Hepatocyte (in vitro differentiated cells): ENCODE measurements at regions not wholly inside any gene's neighbourhood (a gene's known extent, or its start where the extent isn't known, plus 50 kb on each side); places are given as distances from the start of the nearest gene placed in this dataset.

Experiments
- DNase-seq: peaks from one replicate; pipeline ENCODE4 v3.0.0-alpha.2; 2016; ENCODE audit warnings: low spot score
- H2AFZ ChIP-seq: fragments of 200-600 bp; sonication (generic); 2 replicates; pipeline ENCODE4 v1.6.0; 2016; ENCODE audit warnings: antibody characterized with exemption, mild to moderate bottlenecking
- H3K27ac ChIP-seq: fragments of 200-600 bp; sonication (generic); 2 replicates; pipeline ENCODE4 v1.5.1; 2016; ENCODE audit warnings: mild to moderate bottlenecking
- H3K27me3 ChIP-seq: fragments of 200-600 bp; sonication (generic); 2 replicates; pipeline ENCODE4 v1.6.1; 2016
- H3K36me3 ChIP-seq: fragments of 200-600 bp; sonication (generic); replicated peaks from 2 replicates; pipeline ENCODE4 v1.5.1; 2016; ENCODE audit warnings: low read depth; ENCODE audit not compliant: insufficient read depth
- H3K4me1 ChIP-seq: fragments of 200-600 bp; sonication (generic); 2 replicates; pipeline ENCODE4 v1.5.1; 2016; ENCODE audit warnings: mild to moderate bottlenecking, moderate library complexity; ENCODE audit not compliant: insufficient read depth
- H3K4me2 ChIP-seq: fragments of 200-600 bp; sonication (generic); 2 replicates; pipeline ENCODE4 v1.6.0; 2016
- H3K4me3 ChIP-seq: fragments of 200-600 bp; sonication (generic); 2 replicates; pipeline ENCODE4 v1.5.1; 2016; ENCODE audit warnings: mild to moderate bottlenecking
- H3K79me2 ChIP-seq: fragments of 200-600 bp; sonication (generic); 2 replicates; pipeline ENCODE4 v1.6.0; 2017; ENCODE audit warnings: mild to moderate bottlenecking
- H3K9me2 ChIP-seq: fragments of 200-600 bp; sonication (generic); replicated peaks from 2 replicates; pipeline ENCODE4 v1.6.0; 2017; ENCODE audit warnings: mild to moderate bottlenecking; ENCODE audit not compliant: insufficient read depth
- H3K9me3 ChIP-seq: fragments of 200-600 bp; sonication (generic); 2 replicates; pipeline ENCODE4 v1.5.1; 2016; ENCODE audit warnings: low read depth, mild to moderate bottlenecking
- H4K20me1 ChIP-seq: fragments of 200-600 bp; sonication (generic); 2 replicates; pipeline ENCODE4 v1.6.0; 2016; ENCODE audit warnings: mild to moderate bottlenecking; ENCODE audit not compliant: insufficient read depth, poor library complexity, severe bottlenecking
- CTCF ChIP-seq: fragments of 200-600 bp; sonication (generic); IDR thresholded peaks from 2 replicates; pipeline ENCODE4 v1.5.1; 2016; ENCODE audit warnings: antibody characterized with exemption, mild to moderate bottlenecking; ENCODE audit not compliant: poor library complexity
- EZH2 ChIP-seq: fragments of 200-600 bp; sonication (generic); IDR thresholded peaks from 2 replicates; pipeline ENCODE4 v1.6.1; 2016; ENCODE audit warnings: antibody characterized with exemption, mild to moderate bottlenecking, borderline replicate concordance
- EZH2phosphoT487 ChIP-seq: fragments of 200-600 bp; sonication (generic); IDR thresholded peaks from one replicate; pipeline ENCODE4 v1.6.1; 2018; ENCODE audit warnings: antibody characterized with exemption, mild to moderate bottlenecking, low read depth, moderate library complexity; ENCODE audit not compliant: unreplicated experiment, severe bottlenecking
- WGBS: methylation state at CpG from one replicate; pipeline ENCODE4 v1.1.6; 2016; ENCODE audit warnings: low lambda C conversion rate; ENCODE audit errors: missing lambda C conversion rate; 5-methylcytosine and 5-hydroxymethylcytosine counted together

- WGBS: 84% methylated on average over 4 of the region's 4 CpGs
- no peak overlapping the region for H3K4me2 ChIP-seq
- DNase-seq: no peak
- H3K79me2 ChIP-seq: no peaks in the 10 kb centered on the region
- no peaks in the 10 kb centered on the region for H3K27me3 ChIP-seq
- TF ChIP-seq EZH2phosphoT487 (no peak), CTCF (no peak), EZH2 (no peak)
- no peak overlapping the region for H2AFZ ChIP-seq
- H3K4me3 ChIP-seq: no peak overlapping the region
- no peaks in the 10 kb centered on the region for H4K20me1 ChIP-seq
- H3K36me3 ChIP-seq: no peaks in the 10 kb centered on the region
- H3K9me3 ChIP-seq: no peaks in the 10 kb centered on the region
- H3K27ac ChIP-seq: no peak overlapping the region
- H3K4me1 ChIP-seq: peaks cover 10% of the 10 kb centered on the region
- no peaks in the 10 kb centered on the region for H3K9me2 ChIP-seq
Observed at GRCh38 chr11:135008412-135008811, 596.4 kb upstream of the B3GAT1 start.

- Histone ChIP-seq H3K27ac (no peak overlapping the region), H3K4me2 (peak overlapping the region; percentile 34), H3K4me3 (no peak overlapping the region), H4K20me1 (no peaks in the 10 kb centered on the region), H3K27me3 (no peaks in the 10 kb centered on the region), H3K9me3 (no peaks in the 10 kb centered on the region), H3K9me2 (no peaks in the 10 kb centered on the region), H2AFZ (no peak overlapping the region), H3K79me2 (no peaks in the 10 kb centered on the region), H3K36me3 (no peaks in the 10 kb centered on the region), H3K4me1 (peaks cover 10% of the 10 kb centered on the region)
- WGBS: 17% methylated on average over 4 of the region's 4 CpGs
- DNase-seq: peak; percentile 43
- TF ChIP-seq EZH2phosphoT487 (no peak), CTCF (no peak), EZH2 (no peak)
Observed at GRCh38 chr11:135008001-135008405, 596.0 kb upstream of the B3GAT1 start.

DNA sequence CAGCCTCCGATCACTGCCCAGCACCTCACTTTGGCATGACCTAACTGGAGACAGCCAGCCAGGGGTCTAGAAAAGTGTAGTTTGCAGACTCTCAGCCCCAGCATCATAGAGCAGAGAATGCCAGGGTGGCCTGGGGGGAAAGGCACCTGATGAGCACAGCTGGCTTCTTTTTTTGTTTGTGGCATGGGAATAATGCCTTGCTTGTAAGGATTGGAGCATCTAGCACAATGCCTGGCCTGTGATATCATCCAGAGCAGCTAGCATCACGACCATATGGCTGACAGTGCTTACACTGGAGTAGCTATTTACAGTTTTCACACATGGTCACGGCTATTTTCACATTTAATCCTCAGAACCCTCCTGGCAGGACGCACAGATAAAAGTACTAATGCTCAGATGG lies 594.8 kb upstream of the B3GAT1 start:
- H3K79me2 ChIP-seq: no peaks in the 10 kb centered on the region
- DNase-seq: no peak
- WGBS: 67% methylated on average over 4 of the region's 4 CpGs

More for the DNA sequence above, 594.8 kb upstream of the B3GAT1 start:
- H3K9me3 ChIP-seq: no peaks in the 10 kb centered on the region
- H3K4me3 ChIP-seq: no peak overlapping the region
- peaks cover 10% of the 10 kb centered on the region for H3K4me1 ChIP-seq
- H3K27me3 ChIP-seq: no peaks in the 10 kb centered on the region
- no peak overlapping the region for H3K27ac ChIP-seq
- TF ChIP-seq CTCF (no peak), EZH2 (no peak), EZH2phosphoT487 (no peak)
- H3K4me2 ChIP-seq: no peak overlapping the region
- H4K20me1 ChIP-seq: no peaks in the 10 kb centered on the region
- no peak overlapping the region for H2AFZ ChIP-seq
- H3K9me2 ChIP-seq: no peaks in the 10 kb centered on the region
- no peaks in the 10 kb centered on the region for H3K36me3 ChIP-seq
